Prostate gland (tissue), 2 donors: ENCODE measurements at regions not wholly inside any gene's neighbourhood (a gene's known extent, or its start where the extent isn't known, plus 50 kb on each side); places are given as distances from the start of the nearest gene placed in this dataset.

Experiments used
- CTCF ChIP-seq, 4 experiments: fragments of 200-600 bp in 2 of 4; fragments of 450-650 bp in 2 of 4; sonication (generic) in 2 of 4; IDR thresholded peaks; 1 replicate in 3 of 4; 2 replicates in 1 of 4; pipeline ENCODE4 v1.5.1; 2016 to 2019; ENCODE audit warnings: antibody characterized with exemption in 4 of 4, mild to moderate bottlenecking in 2 of 4, moderate library complexity in 2 of 4
- POLR2A ChIP-seq: fragments of 450-650 bp; IDR thresholded peaks from one replicate; pipeline ENCODE4 v1.6.1; 2016; ENCODE audit warnings: antibody characterized with exemption, mild to moderate bottlenecking
- POLR2AphosphoS5 ChIP-seq: sonication (generic); formaldehyde crosslinking; IDR thresholded peaks from one replicate; pipeline ENCODE4 v1.6.1; 2017; ENCODE audit warnings: antibody characterized with exemption

- TF ChIP-seq CTCF (IDR thresholded peaks at IDR 0.05) (no peak), POLR2A (no peak), POLR2AphosphoS5 (no peak)
Observed at GRCh38 chr4:96767815-96768480, 928.1 kb downstream of the PDHA2 start.
